NCI-H2227 (cell line): ENCODE measurements at regions not wholly inside any gene's neighbourhood (a gene's known extent, or its start where the extent isn't known, plus 50 kb on each side); places are given as distances from the start of the nearest gene placed in this dataset.

Experiments
- DNase-seq: peaks from one replicate; lab custom pipeline; 2025; ENCODE audit not compliant: unreplicated experiment; lab: John Stamatoyannopoulos, UW

- DNase-seq: no peak
These were observed 348.1 kb downstream of the FOXO1 start for GRCh38 chr13:40318366-40318765.

DNA sequence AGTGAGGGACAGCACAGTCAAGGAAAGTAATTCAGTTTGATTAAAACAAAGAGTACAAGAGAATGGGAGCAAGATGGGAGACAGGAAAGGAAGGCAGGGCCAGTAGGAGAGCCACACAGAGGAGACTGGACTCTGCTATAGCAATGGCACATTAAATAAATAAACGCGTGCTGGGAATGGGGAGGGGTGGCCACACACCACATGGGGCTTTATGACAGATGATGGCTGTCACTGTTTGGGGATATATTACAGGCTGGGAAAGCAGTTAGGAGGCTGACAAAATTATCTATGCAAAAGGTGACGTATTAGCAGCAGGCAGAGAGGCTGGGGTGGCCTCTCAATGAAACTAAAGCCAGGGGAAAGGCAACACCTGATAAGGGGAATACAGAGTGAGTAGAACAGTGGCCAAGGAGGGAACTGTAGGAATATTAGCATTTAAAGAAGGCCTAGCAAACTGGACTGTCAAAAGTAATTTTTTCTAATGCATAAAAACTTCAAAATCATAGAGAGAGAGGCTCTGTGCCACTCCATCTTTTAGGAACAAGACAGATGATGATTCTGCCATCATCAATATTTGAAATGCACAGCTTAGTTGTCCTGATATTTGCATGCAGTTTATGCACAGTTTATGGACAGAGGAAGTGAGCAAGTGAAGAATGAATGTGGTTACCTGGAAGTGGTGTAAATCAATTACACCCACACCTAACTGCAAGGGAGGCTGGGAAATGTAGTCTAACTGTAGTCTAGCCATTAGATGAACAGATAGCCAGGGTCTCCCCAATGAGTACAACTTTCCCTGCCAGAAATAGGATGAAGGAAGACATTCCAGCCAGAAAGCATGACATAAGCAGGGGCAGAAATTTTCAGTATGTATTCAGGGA, 346.5 kb downstream of the FOXO1 start:
- DNase-seq: no peak

GRCh38 chr13:40328091-40328490, 338.4 kb downstream of the FOXO1 start:
- DNase-seq: no peak

DNA sequence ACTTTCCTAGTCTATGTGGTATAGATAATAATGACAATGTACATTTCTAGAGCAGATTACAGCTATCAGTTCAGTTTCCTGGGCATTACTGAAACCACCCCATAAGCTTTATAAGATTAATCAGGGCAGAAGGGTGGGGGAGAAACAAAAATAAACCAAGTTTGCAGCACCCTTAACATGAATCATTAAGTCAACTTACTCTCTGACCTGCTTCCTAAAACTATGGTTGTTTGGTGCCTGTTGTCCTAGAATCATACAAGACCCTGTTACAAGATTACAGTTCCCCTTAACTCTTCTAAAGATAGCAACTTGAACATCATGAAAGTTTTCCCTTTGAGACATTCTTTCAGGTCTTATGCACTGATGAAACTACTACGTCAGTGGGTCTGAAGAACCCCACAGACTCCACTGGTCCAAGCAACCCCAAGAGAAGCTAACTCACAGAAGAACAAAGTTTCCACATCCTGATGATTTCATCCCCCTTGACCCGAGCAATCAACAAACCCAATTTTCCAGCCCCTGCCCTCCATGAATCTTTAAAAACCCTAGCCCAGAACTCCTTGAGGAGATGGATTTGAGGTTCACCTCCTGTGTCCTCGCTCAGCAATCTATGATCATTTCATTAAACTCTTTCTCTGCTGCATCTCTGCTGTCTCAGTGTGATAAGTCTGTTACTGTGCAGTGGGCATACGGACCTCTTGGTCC, 336.5 kb downstream of the FOXO1 start:
- DNase-seq: no peak

GRCh38 chr13:40330950-40331349, 335.5 kb downstream of the FOXO1 start:
- no peak for DNase-seq

DNA sequence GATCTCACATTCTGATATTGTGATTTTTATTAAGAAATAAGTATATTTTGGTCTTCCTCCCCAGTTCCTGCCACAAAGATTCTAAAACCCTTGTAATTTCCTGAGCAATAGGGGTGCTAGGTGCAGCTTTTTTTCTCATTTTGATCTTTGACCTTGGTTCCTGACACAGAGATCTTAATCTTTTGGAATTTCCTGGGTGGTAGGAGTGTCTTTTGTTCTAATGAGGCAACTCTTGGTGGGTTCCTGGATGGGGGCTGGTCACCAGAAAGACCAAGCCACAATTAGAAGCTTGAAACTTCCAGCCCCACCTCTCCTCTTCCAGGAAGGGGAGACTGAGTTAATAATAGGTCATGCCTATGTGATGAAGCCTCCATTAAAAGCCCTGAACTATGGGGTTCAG, 334.6 kb downstream of the FOXO1 start:
- no peak for DNase-seq

DNA sequence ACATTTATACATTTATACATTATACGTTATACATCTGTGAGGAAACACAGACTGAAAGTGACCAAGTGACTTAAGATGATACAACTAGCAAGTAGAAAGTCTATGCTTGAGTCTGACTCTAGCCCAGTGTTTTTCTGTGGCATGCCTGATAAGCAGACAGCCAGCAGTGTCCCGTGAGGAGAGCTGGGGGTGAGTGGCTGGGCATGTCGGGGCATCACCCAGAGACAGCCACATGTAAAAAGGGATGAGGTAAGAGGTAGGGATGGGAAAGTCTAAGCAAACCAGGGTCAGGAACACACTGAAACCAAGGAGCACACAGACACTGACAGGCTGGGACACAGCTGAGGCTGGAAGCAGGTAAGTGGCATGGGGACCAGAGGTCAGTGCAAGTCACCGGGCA, 333.2 kb downstream of the FOXO1 start:
- DNase-seq: no peak

DNA sequence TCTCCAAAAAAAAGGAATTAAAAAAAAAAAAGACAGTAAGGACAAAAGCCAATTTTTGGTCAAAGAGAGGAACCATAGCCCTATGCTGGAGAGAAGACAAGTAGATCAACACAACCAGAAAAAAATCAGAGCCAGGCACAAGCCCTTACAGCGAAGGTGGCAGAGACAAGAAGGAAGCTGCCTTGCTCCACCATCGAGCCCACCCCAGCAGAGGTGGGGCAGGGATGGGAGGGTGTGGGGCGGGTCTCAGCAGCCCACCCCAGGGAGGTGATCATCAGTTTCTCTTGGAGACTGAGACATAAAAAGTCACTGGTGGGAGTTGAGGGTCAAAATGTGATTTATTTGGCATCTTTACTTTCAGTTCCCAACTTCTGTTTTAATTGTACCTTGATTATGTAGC, 332.4 kb downstream of the FOXO1 start:
- no peak for DNase-seq

DNA sequence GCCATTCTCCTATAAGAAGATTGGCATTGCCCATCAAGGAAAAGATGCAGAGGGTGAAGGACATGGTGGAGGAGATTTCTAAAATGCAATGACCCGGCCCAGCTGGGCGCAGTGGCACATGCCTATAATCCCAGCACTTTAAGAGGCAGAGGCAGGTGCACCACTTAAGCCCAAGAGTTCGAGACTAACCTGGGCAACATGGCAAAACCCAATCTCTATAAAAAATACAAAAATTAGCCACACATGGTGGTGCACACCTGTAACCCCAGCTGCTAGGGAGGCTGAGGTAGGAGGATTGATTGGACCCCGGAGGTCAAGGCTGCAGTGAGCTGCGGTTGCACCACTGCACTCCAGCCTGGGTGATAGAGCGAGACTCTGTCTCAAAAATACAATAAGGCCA, 331.8 kb downstream of the FOXO1 start:
- no peak for DNase-seq

DNA sequence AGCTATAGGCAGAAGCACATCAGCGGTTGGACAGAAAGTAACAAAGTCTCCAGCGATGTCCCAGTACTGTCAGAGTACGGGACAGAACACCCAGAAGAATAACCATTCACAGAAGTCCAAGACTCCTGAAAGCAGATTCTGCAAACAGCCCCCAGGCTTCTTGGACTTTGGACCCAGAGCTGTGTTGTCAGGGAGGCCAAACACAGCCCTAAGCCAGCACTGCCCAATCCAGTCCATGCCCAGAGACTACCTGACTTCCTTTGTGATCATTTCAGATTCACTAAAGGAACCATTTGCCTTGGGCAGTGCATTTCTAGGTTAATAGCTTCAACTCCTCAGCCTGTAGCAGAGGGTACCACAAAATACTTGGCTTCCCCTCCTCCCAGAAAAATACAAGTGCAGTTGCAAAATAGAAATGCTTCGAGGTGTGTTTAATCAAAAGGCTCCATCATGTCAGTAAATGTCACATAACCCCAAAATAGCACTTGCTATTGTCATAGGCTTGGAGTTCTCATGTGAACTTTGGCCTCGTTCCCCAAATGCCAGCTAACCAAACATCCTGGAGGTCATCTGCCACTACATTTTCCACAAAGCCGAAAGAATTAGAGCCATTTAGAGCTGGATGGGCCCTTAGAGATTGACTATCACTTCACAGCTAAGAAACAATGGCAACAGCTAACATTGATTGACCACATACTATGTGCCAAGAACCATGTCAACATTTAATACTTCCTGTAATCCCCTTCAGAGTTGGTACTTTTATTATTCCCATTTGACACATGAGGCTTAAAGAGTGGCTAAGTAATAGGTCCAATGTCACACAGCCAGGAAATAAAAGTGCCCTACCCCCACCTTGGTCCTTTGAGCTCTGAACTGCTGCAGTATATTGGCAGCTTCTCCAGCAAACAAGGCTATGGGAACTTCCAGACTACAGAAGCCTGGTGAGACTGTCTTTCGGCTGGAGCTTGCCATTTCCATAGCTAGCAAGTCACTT, 329.9 kb downstream of the FOXO1 start:
- no peak for DNase-seq

DNA sequence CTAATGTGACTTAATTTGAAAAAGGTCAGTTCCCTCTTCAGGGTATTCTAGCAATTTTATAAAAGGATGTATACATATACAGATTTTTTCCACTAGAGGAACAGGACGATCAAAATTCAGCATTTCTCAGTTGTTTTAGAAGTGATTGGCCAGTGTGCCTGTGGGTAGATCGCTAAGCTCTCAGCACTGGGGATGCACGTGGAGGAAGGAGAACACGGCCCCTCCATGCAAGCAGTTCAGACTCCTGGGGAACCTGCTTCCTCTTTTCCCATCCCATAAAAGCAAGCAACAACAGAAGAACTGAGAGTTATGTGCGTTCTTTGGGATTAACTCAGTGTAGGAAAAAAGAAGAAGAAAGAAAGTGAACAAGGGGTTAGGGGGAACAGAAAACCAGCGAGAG, 328.8 kb downstream of the FOXO1 start:
- DNase-seq: no peak

DNA sequence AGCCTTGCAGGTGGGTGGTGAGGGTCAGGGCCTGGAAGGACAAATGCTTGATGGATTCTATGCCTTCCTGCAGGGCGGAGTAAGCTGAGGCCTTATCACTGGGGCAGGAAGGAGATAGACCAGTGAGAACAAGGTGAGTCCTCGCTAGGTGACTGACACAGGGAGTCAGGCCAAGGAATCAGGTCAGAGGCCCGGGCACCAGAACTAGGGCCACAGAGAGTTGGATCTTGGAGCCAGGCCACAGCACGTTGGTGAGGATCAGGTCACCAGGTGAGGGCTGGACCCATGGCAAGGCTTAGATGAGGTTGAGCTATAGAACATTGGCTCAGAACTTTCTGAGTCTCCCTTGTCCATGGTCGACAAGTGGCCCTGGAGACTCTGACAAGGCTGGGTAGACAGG, 328.2 kb downstream of the FOXO1 start:
- no peak for DNase-seq

- DNase-seq: no peak
These were observed 325.9 kb downstream of the FOXO1 start for GRCh38 chr13:40340368-40341095.

DNA sequence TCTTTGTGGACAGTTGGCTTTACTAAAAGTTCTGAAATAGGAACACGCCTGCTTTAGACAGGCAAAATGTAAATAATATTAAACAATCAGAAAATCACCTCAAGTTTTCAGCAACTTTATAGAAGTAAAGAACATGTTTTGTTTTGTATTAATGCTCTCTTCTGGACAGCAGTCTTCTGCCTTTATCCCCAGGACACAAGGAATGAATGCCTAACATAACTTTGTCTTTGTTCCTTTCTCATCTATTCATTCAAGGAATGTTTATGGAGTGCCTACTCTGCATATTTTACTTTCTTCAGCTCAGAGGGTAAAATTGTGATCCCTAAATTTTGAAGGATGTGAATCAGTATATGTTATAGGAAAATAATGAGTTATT, 325.4 kb downstream of the FOXO1 start:
- DNase-seq: no peak

DNA sequence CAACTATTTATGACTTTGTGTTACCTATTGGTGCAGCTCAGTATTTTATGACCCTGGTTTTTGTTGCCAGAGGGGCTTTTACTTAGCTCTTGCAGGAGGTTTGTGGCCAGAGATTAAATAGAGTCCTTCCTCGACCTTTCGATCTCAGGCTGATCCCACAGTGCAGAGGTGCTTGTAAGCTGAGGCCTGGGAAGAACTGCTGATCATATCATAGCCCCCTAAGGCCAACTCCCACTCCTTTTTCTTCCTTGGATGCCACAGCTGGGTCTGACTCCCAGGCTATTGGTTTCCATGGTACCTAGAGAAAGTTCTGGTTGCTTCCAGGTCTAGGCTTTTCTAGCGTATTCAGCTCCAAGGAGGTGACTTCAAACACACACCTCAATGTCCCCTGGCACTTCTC, 324.9 kb downstream of the FOXO1 start:
- no peak for DNase-seq

GRCh38 chr13:40342461-40342860, 324.0 kb downstream of the FOXO1 start:
- no peak for DNase-seq

DNA sequence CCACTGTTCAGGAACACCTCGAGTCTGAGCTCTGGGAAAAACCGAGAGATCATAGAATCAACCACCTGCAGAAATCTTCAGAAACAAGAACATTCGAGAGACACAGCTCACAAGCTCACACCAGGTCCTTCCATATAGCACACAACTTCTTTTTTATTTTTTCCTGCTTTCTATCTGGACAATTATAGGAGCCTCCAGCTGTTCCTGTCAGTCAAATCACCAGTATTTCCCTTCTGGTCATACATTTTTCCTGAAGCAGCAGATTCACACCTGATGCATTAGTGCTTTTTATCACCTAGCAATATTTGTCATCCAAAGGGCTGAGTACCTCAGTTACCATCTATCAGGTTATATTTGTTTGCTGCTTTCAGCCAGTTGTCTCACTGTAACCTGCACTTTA, 323.5 kb downstream of the FOXO1 start:
- no peak for DNase-seq

DNA sequence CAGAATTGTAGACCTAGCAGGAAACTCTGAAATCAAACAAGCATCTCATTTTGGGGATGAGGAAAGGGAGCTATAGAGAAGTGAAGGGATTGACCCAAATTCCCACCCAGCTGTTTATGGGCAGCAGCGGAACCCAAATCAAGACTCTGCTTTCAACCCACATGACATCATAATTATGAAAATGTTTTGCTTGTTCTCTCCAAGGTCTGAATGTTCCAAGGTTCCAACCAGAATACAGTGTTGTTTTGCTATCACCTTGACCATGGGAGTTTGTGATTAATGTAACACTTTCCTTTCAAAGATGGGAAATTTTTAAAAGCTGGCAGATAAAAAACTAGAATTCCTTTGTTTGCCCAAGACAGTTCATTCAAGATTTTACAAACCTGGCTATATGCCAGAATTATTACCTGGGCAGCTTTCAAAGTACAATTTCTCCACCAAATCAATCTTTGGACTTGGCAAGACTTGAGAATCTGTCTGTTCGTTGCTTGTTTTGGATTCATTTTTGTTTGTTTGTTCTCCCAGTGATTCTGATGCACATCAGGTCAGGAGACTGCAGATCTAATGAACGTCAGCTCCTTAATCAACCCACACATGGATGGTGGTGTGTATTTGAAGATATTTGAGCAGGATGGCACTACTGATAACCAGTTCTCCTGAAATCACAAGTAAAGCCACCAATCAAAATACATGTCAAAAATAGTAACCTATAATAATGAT, 322.7 kb downstream of the FOXO1 start:
- DNase-seq: no peak

DNA sequence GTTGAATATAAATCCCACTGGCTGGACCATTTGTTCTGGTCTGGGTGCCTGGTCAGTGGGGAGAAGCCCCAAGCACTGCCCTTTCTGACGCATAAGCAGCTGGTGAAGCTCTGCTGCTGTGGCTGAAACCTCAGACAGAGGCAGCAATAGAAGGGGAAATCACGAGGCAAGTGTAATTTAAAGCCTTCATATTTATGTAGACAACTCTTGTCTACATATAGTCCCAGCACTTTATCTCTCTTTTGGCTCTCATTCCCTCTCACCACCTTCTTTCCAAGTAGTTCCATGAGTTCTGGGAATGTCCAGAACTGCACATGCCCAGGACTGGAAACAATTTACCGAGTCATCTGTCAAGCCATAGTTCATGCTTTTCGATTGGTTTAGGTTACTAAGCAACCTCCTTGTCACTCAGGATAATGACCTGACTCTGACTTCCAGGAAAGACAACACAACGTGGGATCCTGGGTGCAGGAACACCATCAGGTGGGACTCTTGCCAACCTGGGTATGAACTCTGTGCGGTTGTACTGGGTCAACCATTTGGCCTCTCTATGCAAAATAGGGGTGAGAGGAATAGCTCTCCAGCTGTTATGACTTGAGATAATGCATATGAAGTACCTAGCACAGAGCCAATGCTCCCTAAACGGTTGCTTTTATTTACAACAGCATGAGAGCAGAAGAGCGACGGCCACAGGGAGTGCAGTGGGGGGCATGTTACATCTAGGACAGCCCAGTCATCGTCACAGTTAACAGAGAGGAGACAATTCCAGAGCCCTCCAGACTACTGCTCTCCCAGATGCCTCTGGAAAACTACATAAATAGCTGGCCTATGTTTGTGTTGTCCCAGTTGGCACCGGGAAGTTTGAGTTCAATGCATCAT, 321.9 kb downstream of the FOXO1 start:
- DNase-seq: no peak
